ENCODE measurements at regions not wholly inside any gene's neighbourhood (a gene's known extent, or its start where the extent isn't known, plus 50 kb on each side); places are given as distances from the start of the nearest gene placed in this dataset.

DNA sequence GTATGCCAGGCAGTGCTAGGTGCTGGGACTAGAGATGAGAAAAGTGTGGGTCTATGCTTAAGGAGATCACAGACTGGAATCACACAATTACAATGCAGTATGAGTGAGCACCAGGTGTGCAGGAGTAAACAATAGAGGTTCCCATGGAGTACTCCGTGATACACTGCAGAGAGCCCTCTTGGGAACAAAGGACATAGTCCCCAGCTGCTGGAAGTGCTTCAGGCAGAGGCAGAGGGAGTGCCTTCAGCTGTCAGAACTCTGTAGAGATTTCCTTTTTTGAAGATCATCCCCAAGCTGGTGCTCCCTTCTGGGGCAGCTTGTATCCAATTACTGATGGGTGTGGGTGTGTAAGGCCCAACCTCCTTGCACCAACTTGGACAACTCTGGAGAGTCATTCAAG, 143.5 kb upstream of the PLET1 start:
- H3K9ac ChIP-seq (replicated peaks; ENCODE audit: extremely low read depth, insufficient read depth, low read length): no peak overlapping the region
- H3K4me2 ChIP-seq (ENCODE audit: insufficient read depth, low read length): no peak overlapping the region
- FAIRE-seq (no peak), DNase-seq (ENCODE audit: low read depth, low spot score) (no peak)
- intact Hi-C loops (cut with micrococcal nuclease): no loop called here
- dilution Hi-C loops (cut with MboI; ENCODE audit: extremely low pct_ligation_motif_present, low sequenced_read_pairs): no loop called here
- CTCF ChIA-PET: no interaction called here
- TF ChIP-seq POLR2AphosphoS5 (IDR thresholded peaks at IDR 0.05; ENCODE audit: insufficient read depth, low read depth, low read length) (no peak), EZH2 (IDR thresholded peaks at IDR 0.05; ENCODE audit: borderline replicate concordance, low read depth, low read length, severe bottlenecking) (no peak)
- BruUV-seq (replicated peaks): no TSS peak
- H3K9me3 ChIP-seq (replicated peaks; ENCODE audit: control insufficient read depth, insufficient read depth, low read length): no peaks in the 10 kb centered on the region
- no peaks in the 10 kb centered on the region for H3K9me1 ChIP-seq (replicated peaks; ENCODE audit: control insufficient read depth, extremely low read depth, insufficient read depth, low read length)
- H3K4me3 ChIP-seq (replicated peaks in 1 of 3; ENCODE audit: insufficient read depth in 1 of 3, low read depth in 1 of 3, low read length in 3 of 3): no peak overlapping the region
- no peak overlapping the region for H3K27ac ChIP-seq (ENCODE audit: insufficient read depth, low read depth, low read length)
- no peaks in the 10 kb centered on the region for H3K4me1 ChIP-seq (ENCODE audit: control insufficient read depth, extremely low read depth, insufficient read depth, low read length)
- H3K36me3 ChIP-seq (ENCODE audit: control insufficient read depth in 2 of 2, extremely low read depth in 1 of 2, insufficient read depth in 2 of 2, low read length in 2 of 2): no peaks in the 10 kb centered on the region
- H2AFZ ChIP-seq (ENCODE audit: low read depth, low read length): no peak overlapping the region
- H3K79me2 ChIP-seq (ENCODE audit: control insufficient read depth, insufficient read depth, low read length): no peaks in the 10 kb centered on the region
- no peaks in the 10 kb centered on the region for H4K20me1 ChIP-seq (replicated peaks; ENCODE audit: control insufficient read depth, extremely low read depth, insufficient read depth, low read length)
- H3K27me3 ChIP-seq (ENCODE audit: control insufficient read depth in 2 of 2, insufficient read depth in 2 of 2, low read length in 2 of 2): no peaks in the 10 kb centered on the region
- POLR2A ChIA-PET: no interaction called here

GRCh38 chr11:112408517-112408916, 147.9 kb upstream of the PLET1 start:
- Histone ChIP-seq H4K20me1 (replicated peaks; ENCODE audit: control insufficient read depth, extremely low read depth, insufficient read depth, low read length) (no peaks in the 10 kb centered on the region), H3K4me3 (replicated peaks in 1 of 3; ENCODE audit: insufficient read depth in 1 of 3, low read depth in 1 of 3, low read length in 3 of 3) (no peak overlapping the region), H3K9ac (replicated peaks; ENCODE audit: extremely low read depth, insufficient read depth, low read length) (no peak overlapping the region), H3K27ac (ENCODE audit: insufficient read depth, low read depth, low read length) (no peak overlapping the region), H3K36me3 (ENCODE audit: control insufficient read depth in 2 of 2, extremely low read depth in 1 of 2, insufficient read depth in 2 of 2, low read length in 2 of 2) (no peaks in the 10 kb centered on the region), H3K4me1 (ENCODE audit: control insufficient read depth, extremely low read depth, insufficient read depth, low read length) (no peaks in the 10 kb centered on the region), H3K9me3 (replicated peaks; ENCODE audit: control insufficient read depth, insufficient read depth, low read length) (no peaks in the 10 kb centered on the region), H3K9me1 (replicated peaks; ENCODE audit: control insufficient read depth, extremely low read depth, insufficient read depth, low read length) (no peaks in the 10 kb centered on the region), H3K4me2 (ENCODE audit: insufficient read depth, low read length) (no peak overlapping the region), H3K27me3 (ENCODE audit: control insufficient read depth in 2 of 2, insufficient read depth in 2 of 2, low read length in 2 of 2) (no peaks in the 10 kb centered on the region), H2AFZ (ENCODE audit: low read depth, low read length) (no peak overlapping the region), H3K79me2 (ENCODE audit: control insufficient read depth, insufficient read depth, low read length) (no peaks in the 10 kb centered on the region)
- TF ChIP-seq GATA2 (IDR thresholded peaks at IDR 0.05; ENCODE audit: insufficient read depth, insufficient read length, low read depth, low read length): no peak
- TF ChIP-seq JUN (IDR thresholded peaks at IDR 0.05; ENCODE audit: borderline replicate concordance, insufficient read depth, insufficient read length, low read depth): no peak
- TF ChIP-seq, protein P1, sequence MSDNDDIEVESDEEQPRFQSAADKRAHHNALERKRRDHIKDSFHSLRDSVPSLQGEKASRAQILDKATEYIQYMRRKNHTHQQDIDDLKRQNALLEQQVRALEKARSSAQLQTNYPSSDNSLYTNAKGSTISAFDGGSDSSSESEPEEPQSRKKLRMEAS (IDR thresholded peaks at IDR 0.05; ENCODE audit: insufficient read depth, insufficient read length): no peak
- no peak for TF ChIP-seq POLR2AphosphoS5 (IDR thresholded peaks at IDR 0.05; ENCODE audit: insufficient read depth, low read depth, low read length)
- TF ChIP-seq FOS (IDR thresholded peaks at IDR 0.05; ENCODE audit: borderline replicate concordance, insufficient read depth, low read length): no peak
- no peak for TF ChIP-seq CTCF (IDR thresholded peaks at IDR 0.05; ENCODE audit: extremely low read depth in 1 of 2, insufficient read depth in 1 of 2, low read depth in 1 of 2, low read length in 2 of 2)
- no peak for TF ChIP-seq MYC (IDR thresholded peaks at IDR 0.05; ENCODE audit: low read depth, low read length)
- TF ChIP-seq EZH2 (IDR thresholded peaks at IDR 0.05; ENCODE audit: borderline replicate concordance, low read depth, low read length, severe bottlenecking): no peak
- no peak for TF ChIP-seq POLR2A (IDR thresholded peaks at IDR 0.05; ENCODE audit: low read depth, low read length)
- BruUV-seq (replicated peaks): no TSS peak
- FAIRE-seq: no peak
- DNase-seq (ENCODE audit: low read depth, low spot score): no peak
- POLR2A ChIA-PET: no interaction called here
- CTCF ChIA-PET: interaction anchor here (1.2 kb wide), 1 partner anchor 10 kb away, joined by 3 read pairs; no protein-coding TSS in a partner anchor
- dilution Hi-C loops (cut with MboI; ENCODE audit: extremely low pct_ligation_motif_present, low sequenced_read_pairs): no loop called here
- intact Hi-C loops (cut with micrococcal nuclease): no loop called here
